HepG2 (cell line): ENCODE measurements at regions not wholly inside any gene's neighbourhood (a gene's known extent, or its start where the extent isn't known, plus 50 kb on each side); places are given as distances from the start of the nearest gene placed in this dataset.
"Not testable (repeated sequence)": the region's sequence is repeated elsewhere in the genome, so short reads cannot be mapped to it uniquely, and the experiment has no call there.

Experiments used
- ATAC-seq: fragments of 200-7000 bp; cut with Tn5 transposase; 3 replicates; pipeline ENCODE4 v1.9.1; 2020; ENCODE audit warnings: mild to moderate bottlenecking, moderate library complexity
- BruUV-seq: library from RNA; stranded (reverse); fragments of 400-500 nt; replicated peaks from 2 replicates; lab custom pipeline; 2021; lab: Mats Ljungman, UMichigan
- CTCF ChIA-PET: fragments of 300-600 bp; formaldehyde crosslinking; extraction: SDS; loops from one replicate; lab custom pipeline; 2021; ENCODE audit warnings: low total read pairs, inconsistent platforms, low intra/inter-chr PET ratio; lab: Yijun Ruan, JAX
- POLR2A ChIA-PET: fragments of 350-600 bp; sonication (Branson Sonifier 250); formaldehyde crosslinking; loops from one replicate; lab custom pipeline; 2020; ENCODE audit warnings: antibody characterized with exemption, inconsistent platforms; lab: Yijun Ruan, JAX
- DNase-seq: peaks from one replicate; pipeline ENCODE4 v3.0.0-alpha.2; 2015; ENCODE audit warnings: low spot score
- FAIRE-seq: peaks from 3 replicates; lab custom pipeline; 2011; peaks lifted over from hg19 to GRCh38; lab: Jason Lieb, UNC
- H2AFZ ChIP-seq: one replicate; pipeline ENCODE4 v1.6.1; 2011; ENCODE audit warnings: low read length, inconsistent platforms
- H3K27ac ChIP-seq: fragments of 300-600 bp; 3 replicates; pipeline ENCODE4 v1.8.0; 2011; ENCODE audit warnings: mixed run types, mild to moderate bottlenecking, mixed read lengths, low read length, inconsistent platforms; ENCODE audit not compliant: insufficient read depth; ENCODE audit errors: extremely low read length
- H3K27me3 ChIP-seq, 2 experiments: fragments of 200-600 bp in 1 of 2; 2 replicates in 1 of 2; 3 replicates in 1 of 2; pipeline versions ENCODE4 v1.6.0 to v1.8.0; 2011; ENCODE audit warnings: low read length in 2 of 2, mild to moderate bottlenecking in 2 of 2, moderate library complexity in 2 of 2, inconsistent platforms in 1 of 2; ENCODE audit not compliant: insufficient read depth in 2 of 2, control insufficient read depth in 1 of 2
- H3K36me3 ChIP-seq, 2 experiments: fragments of 200-600 bp in 1 of 2; replicated peaks in 1 of 2; 2 replicates in 1 of 2; 3 replicates in 1 of 2; pipeline versions ENCODE4 v1.5.1 to v1.8.0; 2011; ENCODE audit warnings: low read length in 2 of 2, inconsistent platforms in 1 of 2; ENCODE audit not compliant: insufficient read depth in 2 of 2, control insufficient read depth in 1 of 2
- H3K4me1 ChIP-seq: 2 replicates; pipeline ENCODE4 v1.5.1; 2012; ENCODE audit warnings: low read length, inconsistent platforms; ENCODE audit not compliant: insufficient read depth
- H3K4me2 ChIP-seq: 2 replicates; pipeline ENCODE4 v1.6.0; 2011; ENCODE audit warnings: low read depth, low read length, inconsistent platforms
- H3K4me3 ChIP-seq, 3 experiments: fragments of 200-600 bp in 1 of 3; sonication (generic), shearing (Covaris generic) in 1 of 3; replicated peaks in 1 of 3; 2 replicates each; pipeline ENCODE4 v1.5.1; 2011 to 2016; ENCODE audit warnings: low read length in 3 of 3, inconsistent platforms in 2 of 3, low read depth in 2 of 3, mild to moderate bottlenecking in 2 of 3, control low read depth in 1 of 3, mixed read lengths in 1 of 3; ENCODE audit not compliant: insufficient read depth in 1 of 3
- H3K79me2 ChIP-seq: one replicate; pipeline ENCODE4 v1.6.1; 2011; ENCODE audit warnings: low read length, inconsistent platforms; ENCODE audit not compliant: insufficient read depth
- H3K9ac ChIP-seq: 2 replicates; pipeline ENCODE4 v1.6.0; 2011; ENCODE audit warnings: mild to moderate bottlenecking, low read depth, low read length, inconsistent platforms; ENCODE audit not compliant: insufficient read depth
- H3K9me3 ChIP-seq: 2 replicates; pipeline ENCODE4 v1.5.1; 2012; ENCODE audit warnings: mild to moderate bottlenecking, low read length
- H4K20me1 ChIP-seq: 2 replicates; pipeline ENCODE4 v1.6.0; 2011; ENCODE audit warnings: inconsistent platforms, mild to moderate bottlenecking, low read length, moderate library complexity; ENCODE audit not compliant: insufficient read depth
- MTA1 ChIP-seq: sonication (generic); formaldehyde crosslinking; IDR thresholded peaks from 2 replicates; pipeline ENCODE4 v1.4.0; 2020; ENCODE audit warnings: missing genetic modification reagents, mild to moderate bottlenecking, borderline replicate concordance
- ZNF17 ChIP-seq: sonication (generic); formaldehyde crosslinking; IDR thresholded peaks from 2 replicates; pipeline ENCODE4 v1.5.0; 2020; ENCODE audit warnings: mild to moderate bottlenecking, missing genetic modification reagents
- WGBS: methylation state at CpG from one replicate; pipeline ENCODE4 v1.1.6; 2017; ENCODE audit warnings: low lambda C conversion rate; 5-methylcytosine and 5-hydroxymethylcytosine counted together
- in situ Hi-C: cut with HindIII; loops from 2 replicates; pipeline ENCODE4 v1.10.0; 2017; ENCODE audit warnings: low pct_unique_long_range_greater_than_20kb; ENCODE audit not compliant: extremely low pct_ligation_motif_present
- intact Hi-C: fragments of 100-400 bp; cut with micrococcal nuclease; formaldehyde crosslinking; loops from one replicate; pipeline ENCODE4 v1.10.0; 2022; ENCODE audit not compliant: unreplicated experiment
- TF ChIP-seq, protein P1 (sequence below): IDR thresholded peaks from 2 replicates; pipeline ENCODE4 v1.4.0; 2020; ENCODE audit warnings: mild to moderate bottlenecking, missing genetic modification reagents
- TF ChIP-seq, protein P2 (sequence below): sonication (generic); formaldehyde crosslinking; IDR thresholded peaks from 2 replicates; pipeline ENCODE4 v1.4.0; 2020; ENCODE audit warnings: missing genetic modification reagents, mild to moderate bottlenecking, borderline replicate concordance
- TF ChIP-seq, protein P3 (sequence below): sonication (generic); formaldehyde crosslinking; conservative IDR thresholded peaks from 2 replicates; pipeline ENCODE4 v1.4.0; 2020; ENCODE audit warnings: mild to moderate bottlenecking, missing genetic modification reagents, moderate library complexity

DNA sequence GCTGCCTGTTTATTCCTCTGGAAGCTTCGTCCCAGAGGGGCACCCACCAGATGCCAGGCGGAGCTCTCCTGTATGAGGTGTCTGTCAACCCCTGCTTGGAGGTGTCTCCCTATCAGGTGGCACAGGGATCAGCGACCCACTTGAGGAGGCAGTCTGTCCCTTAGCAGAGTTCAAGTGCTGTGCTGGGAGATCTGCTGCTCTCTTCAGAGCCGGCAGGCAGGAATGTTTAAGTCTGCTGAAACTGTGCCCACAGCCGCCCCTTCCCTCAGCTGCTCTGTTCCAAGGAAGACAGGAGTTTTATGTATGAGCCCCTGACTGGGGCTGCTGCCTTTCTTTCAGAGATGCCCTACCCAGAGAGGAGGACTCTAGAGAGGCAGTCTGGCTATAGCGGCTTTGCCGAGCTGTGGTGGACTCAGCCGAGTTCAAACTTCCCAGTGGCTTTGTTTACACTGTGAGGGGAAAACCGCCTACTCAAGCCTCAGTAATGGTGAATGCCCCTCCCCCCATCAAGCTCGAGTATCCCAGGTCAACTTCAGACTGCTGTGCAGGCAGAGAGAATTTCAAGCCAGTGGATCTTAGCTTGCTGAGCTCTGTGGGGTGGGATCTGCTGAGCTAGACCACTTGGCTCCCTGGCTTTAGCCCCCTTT lies 279.8 kb downstream of the TTC8 start (continued):
- TF ChIP-seq, protein P1, sequence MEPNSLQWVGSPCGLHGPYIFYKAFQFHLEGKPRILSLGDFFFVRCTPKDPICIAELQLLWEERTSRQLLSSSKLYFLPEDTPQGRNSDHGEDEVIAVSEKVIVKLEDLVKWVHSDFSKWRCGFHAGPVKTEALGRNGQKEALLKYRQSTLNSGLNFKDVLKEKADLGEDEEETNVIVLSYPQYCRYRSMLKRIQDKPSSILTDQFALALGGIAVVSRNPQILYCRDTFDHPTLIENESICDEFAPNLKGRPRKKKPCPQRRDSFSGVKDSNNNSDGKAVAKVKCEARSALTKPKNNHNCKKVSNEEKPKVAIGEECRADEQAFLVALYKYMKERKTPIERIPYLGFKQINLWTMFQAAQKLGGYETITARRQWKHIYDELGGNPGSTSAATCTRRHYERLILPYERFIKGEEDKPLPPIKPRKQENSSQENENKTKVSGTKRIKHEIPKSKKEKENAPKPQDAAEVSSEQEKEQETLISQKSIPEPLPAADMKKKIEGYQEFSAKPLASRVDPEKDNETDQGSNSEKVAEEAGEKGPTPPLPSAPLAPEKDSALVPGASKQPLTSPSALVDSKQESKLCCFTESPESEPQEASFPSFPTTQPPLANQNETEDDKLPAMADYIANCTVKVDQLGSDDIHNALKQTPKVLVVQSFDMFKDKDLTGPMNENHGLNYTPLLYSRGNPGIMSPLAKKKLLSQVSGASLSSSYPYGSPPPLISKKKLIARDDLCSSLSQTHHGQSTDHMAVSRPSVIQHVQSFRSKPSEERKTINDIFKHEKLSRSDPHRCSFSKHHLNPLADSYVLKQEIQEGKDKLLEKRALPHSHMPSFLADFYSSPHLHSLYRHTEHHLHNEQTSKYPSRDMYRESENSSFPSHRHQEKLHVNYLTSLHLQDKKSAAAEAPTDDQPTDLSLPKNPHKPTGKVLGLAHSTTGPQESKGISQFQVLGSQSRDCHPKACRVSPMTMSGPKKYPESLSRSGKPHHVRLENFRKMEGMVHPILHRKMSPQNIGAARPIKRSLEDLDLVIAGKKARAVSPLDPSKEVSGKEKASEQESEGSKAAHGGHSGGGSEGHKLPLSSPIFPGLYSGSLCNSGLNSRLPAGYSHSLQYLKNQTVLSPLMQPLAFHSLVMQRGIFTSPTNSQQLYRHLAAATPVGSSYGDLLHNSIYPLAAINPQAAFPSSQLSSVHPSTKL (CRISPR knock-in tag): peak; percentile 38; the same call in 1 of the 2 replicates
- TF ChIP-seq ZNF17 (CRISPR knock-in tag): peak; percentile 99
- TF ChIP-seq, all 625 proteins: peak for 13; not testable (repeated sequence) for 612

DNA sequence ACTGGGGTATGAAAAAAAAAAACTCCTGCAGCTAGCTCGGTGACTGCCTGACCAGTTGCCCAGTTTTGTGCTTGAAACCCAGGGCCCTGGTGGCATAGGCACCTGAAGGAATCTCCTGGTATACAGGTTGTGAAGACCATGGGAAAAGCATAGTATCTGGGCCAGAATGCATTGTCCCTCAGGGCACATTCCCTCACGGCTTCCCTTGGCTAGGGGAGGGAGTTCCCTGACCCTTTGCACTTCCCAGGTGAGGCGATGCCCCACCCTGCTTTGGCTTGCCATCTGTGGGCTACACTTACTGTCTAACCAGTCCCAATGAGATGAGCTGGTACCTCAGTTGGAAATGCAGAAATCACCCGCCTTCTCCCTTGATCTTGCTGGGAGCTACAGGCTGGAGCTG lies 280.4 kb downstream of the TTC8 start:
- in situ Hi-C loops, BruUV-seq, CTCF ChIA-PET: not testable (repeated sequence)

More for the DNA sequence above, 280.4 kb downstream of the TTC8 start:
- H3K27me3 ChIP-seq, H3K9me3 ChIP-seq, H3K27ac ChIP-seq, DNase-seq, H2AFZ ChIP-seq, FAIRE-seq, H3K36me3 ChIP-seq, H3K9ac ChIP-seq, H3K4me3 ChIP-seq, POLR2A ChIA-PET, H4K20me1 ChIP-seq, H3K79me2 ChIP-seq, intact Hi-C loops: not testable (repeated sequence)
- ATAC-seq: peak; percentile 34; the same call in 2 of the 3 replicates
- 0 out of 2 replicates have a peak, but pooled peaks have one; percentile 22 for TF ChIP-seq MTA1 (CRISPR knock-in tag)
- TF ChIP-seq, protein P2, sequence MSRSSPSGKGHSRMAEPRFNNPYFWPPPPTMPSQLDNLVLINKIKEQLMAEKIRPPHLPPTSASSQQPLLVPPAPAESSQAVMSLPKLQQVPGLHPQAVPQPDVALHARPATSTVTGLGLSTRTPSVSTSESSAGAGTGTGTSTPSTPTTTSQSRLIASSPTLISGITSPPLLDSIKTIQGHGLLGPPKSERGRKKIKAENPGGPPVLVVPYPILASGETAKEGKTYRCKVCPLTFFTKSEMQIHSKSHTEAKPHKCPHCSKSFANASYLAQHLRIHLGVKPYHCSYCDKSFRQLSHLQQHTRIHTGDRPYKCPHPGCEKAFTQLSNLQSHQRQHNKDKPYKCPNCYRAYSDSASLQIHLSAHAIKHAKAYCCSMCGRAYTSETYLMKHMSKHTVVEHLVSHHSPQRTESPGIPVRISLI (CRISPR knock-in tag): 0 out of 2 replicates have a peak, but pooled peaks have one; percentile 27
- TF ChIP-seq, protein P3, sequence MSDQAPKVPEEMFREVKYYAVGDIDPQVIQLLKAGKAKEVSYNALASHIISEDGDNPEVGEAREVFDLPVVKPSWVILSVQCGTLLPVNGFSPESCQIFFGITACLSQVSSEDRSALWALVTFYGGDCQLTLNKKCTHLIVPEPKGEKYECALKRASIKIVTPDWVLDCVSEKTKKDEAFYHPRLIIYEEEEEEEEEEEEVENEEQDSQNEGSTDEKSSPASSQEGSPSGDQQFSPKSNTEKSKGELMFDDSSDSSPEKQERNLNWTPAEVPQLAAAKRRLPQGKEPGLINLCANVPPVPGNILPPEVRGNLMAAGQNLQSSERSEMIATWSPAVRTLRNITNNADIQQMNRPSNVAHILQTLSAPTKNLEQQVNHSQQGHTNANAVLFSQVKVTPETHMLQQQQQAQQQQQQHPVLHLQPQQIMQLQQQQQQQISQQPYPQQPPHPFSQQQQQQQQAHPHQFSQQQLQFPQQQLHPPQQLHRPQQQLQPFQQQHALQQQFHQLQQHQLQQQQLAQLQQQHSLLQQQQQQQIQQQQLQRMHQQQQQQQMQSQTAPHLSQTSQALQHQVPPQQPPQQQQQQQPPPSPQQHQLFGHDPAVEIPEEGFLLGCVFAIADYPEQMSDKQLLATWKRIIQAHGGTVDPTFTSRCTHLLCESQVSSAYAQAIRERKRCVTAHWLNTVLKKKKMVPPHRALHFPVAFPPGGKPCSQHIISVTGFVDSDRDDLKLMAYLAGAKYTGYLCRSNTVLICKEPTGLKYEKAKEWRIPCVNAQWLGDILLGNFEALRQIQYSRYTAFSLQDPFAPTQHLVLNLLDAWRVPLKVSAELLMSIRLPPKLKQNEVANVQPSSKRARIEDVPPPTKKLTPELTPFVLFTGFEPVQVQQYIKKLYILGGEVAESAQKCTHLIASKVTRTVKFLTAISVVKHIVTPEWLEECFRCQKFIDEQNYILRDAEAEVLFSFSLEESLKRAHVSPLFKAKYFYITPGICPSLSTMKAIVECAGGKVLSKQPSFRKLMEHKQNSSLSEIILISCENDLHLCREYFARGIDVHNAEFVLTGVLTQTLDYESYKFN: 0 out of 2 replicates have a peak, but pooled peaks have one; percentile 1
- WGBS: 53% methylated on average over 2 of the region's 4 CpGs
- Histone ChIP-seq H3K4me2 (peak overlapping the region; percentile 55), H3K4me1 (peaks cover 15% of the 10 kb centered on the region; the same call in 1 of the 2 replicates)
